ENCODE measurements at regions not wholly inside any gene's neighbourhood (a gene's known extent, or its start where the extent isn't known, plus 50 kb on each side); places are given as distances from the start of the nearest gene placed in this dataset.

- TF ChIP-seq, protein P1, sequence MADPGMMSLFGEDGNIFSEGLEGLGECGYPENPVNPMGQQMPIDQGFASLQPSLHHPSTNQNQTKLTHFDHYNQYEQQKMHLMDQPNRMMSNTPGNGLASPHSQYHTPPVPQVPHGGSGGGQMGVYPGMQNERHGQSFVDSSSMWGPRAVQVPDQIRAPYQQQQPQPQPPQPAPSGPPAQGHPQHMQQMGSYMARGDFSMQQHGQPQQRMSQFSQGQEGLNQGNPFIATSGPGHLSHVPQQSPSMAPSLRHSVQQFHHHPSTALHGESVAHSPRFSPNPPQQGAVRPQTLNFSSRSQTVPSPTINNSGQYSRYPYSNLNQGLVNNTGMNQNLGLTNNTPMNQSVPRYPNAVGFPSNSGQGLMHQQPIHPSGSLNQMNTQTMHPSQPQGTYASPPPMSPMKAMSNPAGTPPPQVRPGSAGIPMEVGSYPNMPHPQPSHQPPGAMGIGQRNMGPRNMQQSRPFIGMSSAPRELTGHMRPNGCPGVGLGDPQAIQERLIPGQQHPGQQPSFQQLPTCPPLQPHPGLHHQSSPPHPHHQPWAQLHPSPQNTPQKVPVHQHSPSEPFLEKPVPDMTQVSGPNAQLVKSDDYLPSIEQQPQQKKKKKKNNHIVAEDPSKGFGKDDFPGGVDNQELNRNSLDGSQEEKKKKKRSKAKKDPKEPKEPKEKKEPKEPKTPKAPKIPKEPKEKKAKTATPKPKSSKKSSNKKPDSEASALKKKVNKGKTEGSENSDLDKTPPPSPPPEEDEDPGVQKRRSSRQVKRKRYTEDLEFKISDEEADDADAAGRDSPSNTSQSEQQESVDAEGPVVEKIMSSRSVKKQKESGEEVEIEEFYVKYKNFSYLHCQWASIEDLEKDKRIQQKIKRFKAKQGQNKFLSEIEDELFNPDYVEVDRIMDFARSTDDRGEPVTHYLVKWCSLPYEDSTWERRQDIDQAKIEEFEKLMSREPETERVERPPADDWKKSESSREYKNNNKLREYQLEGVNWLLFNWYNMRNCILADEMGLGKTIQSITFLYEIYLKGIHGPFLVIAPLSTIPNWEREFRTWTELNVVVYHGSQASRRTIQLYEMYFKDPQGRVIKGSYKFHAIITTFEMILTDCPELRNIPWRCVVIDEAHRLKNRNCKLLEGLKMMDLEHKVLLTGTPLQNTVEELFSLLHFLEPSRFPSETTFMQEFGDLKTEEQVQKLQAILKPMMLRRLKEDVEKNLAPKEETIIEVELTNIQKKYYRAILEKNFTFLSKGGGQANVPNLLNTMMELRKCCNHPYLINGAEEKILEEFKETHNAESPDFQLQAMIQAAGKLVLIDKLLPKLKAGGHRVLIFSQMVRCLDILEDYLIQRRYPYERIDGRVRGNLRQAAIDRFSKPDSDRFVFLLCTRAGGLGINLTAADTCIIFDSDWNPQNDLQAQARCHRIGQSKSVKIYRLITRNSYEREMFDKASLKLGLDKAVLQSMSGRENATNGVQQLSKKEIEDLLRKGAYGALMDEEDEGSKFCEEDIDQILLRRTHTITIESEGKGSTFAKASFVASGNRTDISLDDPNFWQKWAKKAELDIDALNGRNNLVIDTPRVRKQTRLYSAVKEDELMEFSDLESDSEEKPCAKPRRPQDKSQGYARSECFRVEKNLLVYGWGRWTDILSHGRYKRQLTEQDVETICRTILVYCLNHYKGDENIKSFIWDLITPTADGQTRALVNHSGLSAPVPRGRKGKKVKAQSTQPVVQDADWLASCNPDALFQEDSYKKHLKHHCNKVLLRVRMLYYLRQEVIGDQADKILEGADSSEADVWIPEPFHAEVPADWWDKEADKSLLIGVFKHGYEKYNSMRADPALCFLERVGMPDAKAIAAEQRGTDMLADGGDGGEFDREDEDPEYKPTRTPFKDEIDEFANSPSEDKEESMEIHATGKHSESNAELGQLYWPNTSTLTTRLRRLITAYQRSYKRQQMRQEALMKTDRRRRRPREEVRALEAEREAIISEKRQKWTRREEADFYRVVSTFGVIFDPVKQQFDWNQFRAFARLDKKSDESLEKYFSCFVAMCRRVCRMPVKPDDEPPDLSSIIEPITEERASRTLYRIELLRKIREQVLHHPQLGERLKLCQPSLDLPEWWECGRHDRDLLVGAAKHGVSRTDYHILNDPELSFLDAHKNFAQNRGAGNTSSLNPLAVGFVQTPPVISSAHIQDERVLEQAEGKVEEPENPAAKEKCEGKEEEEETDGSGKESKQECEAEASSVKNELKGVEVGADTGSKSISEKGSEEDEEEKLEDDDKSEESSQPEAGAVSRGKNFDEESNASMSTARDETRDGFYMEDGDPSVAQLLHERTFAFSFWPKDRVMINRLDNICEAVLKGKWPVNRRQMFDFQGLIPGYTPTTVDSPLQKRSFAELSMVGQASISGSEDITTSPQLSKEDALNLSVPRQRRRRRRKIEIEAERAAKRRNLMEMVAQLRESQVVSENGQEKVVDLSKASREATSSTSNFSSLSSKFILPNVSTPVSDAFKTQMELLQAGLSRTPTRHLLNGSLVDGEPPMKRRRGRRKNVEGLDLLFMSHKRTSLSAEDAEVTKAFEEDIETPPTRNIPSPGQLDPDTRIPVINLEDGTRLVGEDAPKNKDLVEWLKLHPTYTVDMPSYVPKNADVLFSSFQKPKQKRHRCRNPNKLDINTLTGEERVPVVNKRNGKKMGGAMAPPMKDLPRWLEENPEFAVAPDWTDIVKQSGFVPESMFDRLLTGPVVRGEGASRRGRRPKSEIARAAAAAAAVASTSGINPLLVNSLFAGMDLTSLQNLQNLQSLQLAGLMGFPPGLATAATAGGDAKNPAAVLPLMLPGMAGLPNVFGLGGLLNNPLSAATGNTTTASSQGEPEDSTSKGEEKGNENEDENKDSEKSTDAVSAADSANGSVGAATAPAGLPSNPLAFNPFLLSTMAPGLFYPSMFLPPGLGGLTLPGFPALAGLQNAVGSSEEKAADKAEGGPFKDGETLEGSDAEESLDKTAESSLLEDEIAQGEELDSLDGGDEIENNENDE (IDR thresholded peaks at IDR 0.05; ENCODE audit: insufficient replicate concordance, low read length) = no peak
- TF ChIP-seq RNF2 (IDR thresholded peaks at IDR 0.05; ENCODE audit: borderline replicate concordance, low read depth, low read length, missing control alignments, poor library complexity, severe bottlenecking) = no peak
- no peak for TF ChIP-seq POU5F1 (IDR thresholded peaks at IDR 0.05; ENCODE audit: low read depth, low read length)
- no peak for TF ChIP-seq ASH2L (IDR thresholded peaks at IDR 0.05; ENCODE audit: low read length)
- TF ChIP-seq KDM1A (IDR thresholded peaks at IDR 0.05; ENCODE audit: borderline replicate concordance, low read length) = no peak
- TF ChIP-seq RAD21 (IDR thresholded peaks at IDR 0.05 in 1 of 2, conservative IDR thresholded peaks at IDR 0.05 in 1 of 2; ENCODE audit: low read depth in 2 of 2, low read length in 2 of 2) = no peak
- no peak for TF ChIP-seq NANOG (IDR thresholded peaks at IDR 0.05; ENCODE audit: insufficient read depth, low read depth, low read length, poor library complexity, severe bottlenecking)
- TF ChIP-seq BCL11A (IDR thresholded peaks at IDR 0.05; ENCODE audit: low read depth in 2 of 2, low read length in 2 of 2) = no peak
- no peak for TF ChIP-seq NRF1 (IDR thresholded peaks at IDR 0.05; ENCODE audit: low read depth, low read length)
Measured at GRCh38 chr9:126239515-126239914, 87.1 kb upstream of the MVB12B start (continued).
